Pulmonary artery endothelial cell (primary cell): ENCODE measurements at regions not wholly inside any gene's neighbourhood (a gene's known extent, or its start where the extent isn't known, plus 50 kb on each side); places are given as distances from the start of the nearest gene placed in this dataset.
"Not testable (repeated sequence)": the region's sequence is repeated elsewhere in the genome, so short reads cannot be mapped to it uniquely, and the experiment has no call there.

Experiments used
- DNase-seq: peaks from one replicate; pipeline ENCODE4 v3.0.0-alpha.2; 2011; ENCODE audit warnings: low read depth, low spot score

DNA sequence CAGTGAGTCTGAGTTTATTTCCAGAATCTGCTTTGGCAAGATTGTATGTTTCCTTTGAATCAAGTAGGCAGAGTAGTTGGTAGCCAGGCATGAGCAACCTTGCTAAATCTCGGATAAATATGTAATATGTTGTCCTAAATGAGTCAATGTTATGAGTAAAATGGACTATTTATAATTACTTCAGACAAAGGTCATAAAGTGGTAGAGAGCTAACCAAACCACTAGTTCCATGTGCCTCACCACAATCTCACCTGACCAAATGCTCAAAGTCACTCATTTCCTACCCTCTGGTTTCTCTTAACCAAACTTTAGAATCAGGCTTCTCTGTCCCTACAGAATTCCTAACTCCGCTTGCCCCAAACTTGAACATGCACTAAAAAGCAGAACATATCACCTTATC lies 261.2 kb upstream of the FSIP2 start:
- no peak for DNase-seq

- no peak for DNase-seq
These were observed 254.0 kb upstream of the FSIP2 start for GRCh38 chr2:185484602-185485001.

GRCh38 chr2:185502351-185502750 lies 236.3 kb upstream of the FSIP2 start:
- no peak for DNase-seq

GRCh38 chr2:185507719-185508118 lies 230.9 kb upstream of the FSIP2 start:
- DNase-seq = no peak

DNA sequence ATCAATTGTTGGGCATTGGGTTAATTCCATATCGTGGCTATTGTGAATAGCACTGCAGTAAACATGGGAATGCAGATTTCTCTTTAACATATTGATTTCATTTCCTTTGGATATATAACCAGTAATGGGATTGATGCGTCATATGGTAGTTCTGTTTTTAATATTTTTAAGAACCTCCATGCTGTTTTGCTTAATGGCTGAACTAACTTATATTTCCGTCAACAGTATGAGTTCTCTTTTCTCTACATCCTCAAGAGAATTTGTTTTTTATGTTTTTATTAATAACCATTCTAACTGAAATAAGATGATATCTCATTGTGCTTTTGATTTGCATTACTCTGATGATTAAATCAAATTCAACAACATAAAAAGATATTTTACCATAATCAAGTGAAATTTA lies 228.5 kb upstream of the FSIP2 start:
- no peak for DNase-seq

DNA sequence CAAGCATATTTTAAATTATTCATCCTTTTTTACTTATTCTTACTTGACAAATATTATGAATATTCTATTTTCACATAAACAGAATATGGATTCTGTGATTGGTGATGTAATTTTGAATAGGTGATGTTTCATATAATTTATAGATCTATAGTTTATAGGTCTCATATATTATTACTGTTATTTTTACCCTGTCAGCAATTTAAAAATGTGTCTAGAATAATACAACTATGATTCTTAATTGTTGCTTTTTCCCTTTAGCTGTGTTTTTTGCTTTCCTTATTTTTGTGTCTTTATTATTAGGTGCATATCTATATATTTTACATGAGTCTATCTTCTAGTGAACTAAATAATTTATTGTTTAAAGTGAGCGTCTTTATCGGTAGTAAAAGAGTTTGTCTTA lies 226.7 kb upstream of the FSIP2 start:
- DNase-seq = no peak

GRCh38 chr2:185522472-185522871 lies 216.1 kb upstream of the FSIP2 start:
- DNase-seq = no peak

DNA sequence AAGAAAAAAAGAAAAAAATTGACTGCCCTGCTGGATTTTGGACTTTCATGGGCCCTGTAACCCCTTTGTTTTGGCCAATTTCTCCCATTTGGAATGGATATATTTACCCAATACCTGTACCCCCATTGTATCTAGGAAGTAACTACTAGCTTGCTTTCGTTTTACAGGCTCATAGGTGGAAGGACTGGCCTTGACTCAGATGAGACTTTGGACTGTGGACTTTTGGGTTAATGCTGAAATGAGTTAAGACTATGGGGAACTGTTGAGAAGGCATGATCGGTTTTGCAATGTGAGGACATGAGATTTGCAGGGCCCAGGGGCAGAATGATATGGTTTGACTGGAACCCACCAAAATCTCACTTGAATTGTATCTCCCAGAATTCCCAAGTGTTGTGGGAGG lies 214.4 kb upstream of the FSIP2 start:
- DNase-seq = not testable (repeated sequence)

- no peak for DNase-seq
These were observed 212.4 kb upstream of the FSIP2 start for GRCh38 chr2:185526161-185526560.

DNA sequence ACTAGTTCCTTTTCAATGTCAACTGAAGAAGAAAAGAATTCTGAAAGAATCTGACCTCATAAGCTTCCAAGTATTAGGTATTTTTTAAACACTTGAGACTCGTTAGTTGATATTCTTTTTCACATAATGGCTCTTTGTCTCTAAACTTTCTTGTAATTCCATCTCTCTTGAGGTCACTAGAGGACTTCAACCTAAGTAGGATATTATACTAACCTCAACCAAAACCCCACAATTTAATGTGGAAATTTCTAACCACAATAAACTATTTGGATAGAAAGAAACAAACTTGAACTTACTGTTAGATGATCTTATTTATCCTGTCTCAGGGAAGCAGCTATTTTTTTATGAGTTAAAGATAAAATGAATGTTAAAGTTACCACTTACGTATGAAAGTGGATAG lies 206.9 kb upstream of the FSIP2 start:
- DNase-seq = no peak

DNA sequence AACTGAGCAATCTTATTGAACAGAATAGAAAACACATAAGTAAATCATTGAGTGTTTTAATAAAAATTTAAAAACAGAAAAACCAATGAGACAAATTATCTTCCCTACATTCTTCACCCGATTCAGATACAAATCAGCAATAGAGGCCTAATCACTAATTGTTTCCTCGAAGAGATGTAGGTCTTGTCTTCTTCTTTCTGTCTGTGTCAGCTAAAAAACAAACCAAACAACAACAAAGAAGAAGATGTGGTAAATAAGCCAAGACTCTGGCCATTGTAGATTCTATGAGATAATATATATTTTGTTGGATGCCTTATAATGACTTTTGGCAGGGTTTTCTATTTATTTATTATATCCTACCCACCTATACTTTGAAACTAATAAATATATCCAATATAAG lies 200.9 kb upstream of the FSIP2 start:
- no peak for DNase-seq

DNA sequence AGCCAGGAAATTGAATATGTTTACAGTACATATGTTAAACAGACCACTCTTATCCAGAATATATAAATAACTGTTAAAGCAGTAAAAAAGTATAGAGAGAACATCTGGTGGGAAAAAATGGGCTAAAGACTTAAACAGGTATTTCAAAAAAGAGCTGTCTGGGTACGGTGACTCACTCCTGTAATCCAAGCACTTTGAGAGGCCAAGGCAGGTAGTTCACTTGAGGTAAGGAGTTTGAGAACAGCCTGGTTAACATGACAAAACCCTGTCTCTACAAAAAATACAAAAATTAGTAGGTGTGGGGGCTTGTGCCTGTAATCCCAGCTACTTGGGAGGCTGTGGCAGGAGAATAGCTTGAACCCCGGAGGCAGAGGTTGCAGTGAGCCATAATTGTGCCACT lies 171.4 kb upstream of the FSIP2 start:
- DNase-seq = no peak

GRCh38 chr2:185567940-185568339 lies 170.7 kb upstream of the FSIP2 start:
- no peak for DNase-seq

- no peak for DNase-seq
These were observed 160.3 kb upstream of the FSIP2 start for GRCh38 chr2:185578322-185578721.

GRCh38 chr2:185583058-185583816 lies 155.4 kb upstream of the FSIP2 start:
- no peak for DNase-seq

- DNase-seq = not testable (repeated sequence)
These were observed 153.4 kb upstream of the FSIP2 start for GRCh38 chr2:185585165-185585564.

GRCh38 chr2:185591276-185591675 lies 147.3 kb upstream of the FSIP2 start:
- DNase-seq = not testable (repeated sequence)

- no peak for DNase-seq
These were observed 130.7 kb upstream of the FSIP2 start for GRCh38 chr2:185607945-185608344.

- no peak for DNase-seq
These were observed 129.8 kb upstream of the FSIP2 start for GRCh38 chr2:185608799-185609198.

DNA sequence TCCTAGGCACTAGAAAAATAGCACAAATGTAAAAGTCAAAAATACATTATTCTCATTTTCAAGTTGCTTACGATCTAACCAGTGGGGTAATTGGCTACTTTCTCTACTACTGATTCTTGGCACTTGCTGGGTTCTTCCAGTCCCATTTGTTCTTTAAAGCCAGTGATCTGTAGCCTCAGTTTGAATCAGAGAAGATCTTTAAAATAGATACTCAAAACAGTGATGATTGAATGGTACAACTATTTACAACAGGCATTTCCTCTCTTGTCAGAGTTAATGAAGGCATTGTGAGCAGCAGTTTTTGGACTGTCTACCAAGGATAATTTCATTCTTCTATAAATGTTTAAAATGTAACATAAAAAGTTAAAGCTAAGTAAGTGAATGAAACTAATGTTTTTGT lies 128.3 kb upstream of the FSIP2 start:
- no peak for DNase-seq

- no peak for DNase-seq
These were observed 120.0 kb upstream of the FSIP2 start for GRCh38 chr2:185618625-185619024.

DNA sequence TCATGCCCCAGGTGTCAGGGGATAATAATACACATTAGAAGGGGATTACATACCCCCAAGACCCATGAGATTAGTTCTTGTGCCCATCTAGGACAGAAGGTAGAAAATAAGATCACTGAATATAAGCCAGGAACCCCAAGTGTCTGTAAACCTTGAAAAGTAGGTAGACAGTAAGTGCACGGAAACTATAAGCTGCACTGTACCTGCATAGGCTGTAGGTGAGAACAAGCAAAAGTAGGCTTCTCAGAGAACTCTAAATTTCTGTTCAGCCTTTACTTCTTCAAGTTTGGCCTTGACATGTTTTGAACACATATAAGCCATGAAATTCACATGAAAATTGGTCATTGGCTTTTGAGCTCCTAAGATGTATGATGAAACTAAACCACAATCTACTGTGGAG lies 113.0 kb upstream of the FSIP2 start:
- DNase-seq = no peak

- DNase-seq = no peak
These were observed 109.6 kb upstream of the FSIP2 start for GRCh38 chr2:185628985-185629384.

DNA sequence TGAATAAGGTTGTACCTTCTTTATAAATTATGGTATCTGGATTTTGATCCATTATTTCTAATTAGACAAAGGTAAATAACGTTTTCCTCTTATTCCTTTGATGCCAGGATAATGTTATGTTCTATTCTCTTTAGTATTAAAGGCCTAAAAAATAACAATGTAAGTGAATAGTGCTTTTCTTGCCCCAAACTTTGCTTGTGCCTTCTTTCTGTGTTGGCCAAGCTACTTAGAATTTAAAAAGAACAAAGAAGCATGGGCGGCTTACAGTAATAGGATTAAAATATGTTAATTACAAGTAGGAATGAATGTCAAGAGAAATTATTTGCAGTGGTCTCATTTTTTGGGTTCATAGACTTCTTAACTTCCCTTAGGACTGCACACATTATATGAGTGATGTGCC lies 105.0 kb upstream of the FSIP2 start:
- DNase-seq = no peak
